SJSA1 (cell line): ENCODE measurements at regions not wholly inside any gene's neighbourhood (a gene's known extent, or its start where the extent isn't known, plus 50 kb on each side); places are given as distances from the start of the nearest gene placed in this dataset.
"Not testable (repeated sequence)": the region's sequence is repeated elsewhere in the genome, so short reads cannot be mapped to it uniquely, and the experiment has no call there.

ENCODE experiments used
- DNase-seq, 2 experiments: peaks; one replicate each; pipeline ENCODE4 v3.0.0-alpha.2; 2015 to 2020; ENCODE audit warnings: low spot score in 2 of 2, low read depth in 1 of 2
- H3K27ac ChIP-seq: fragments of 250-450 bp; sonication (Bioruptor Pico); 2 replicates; pipeline ENCODE4 v1.5.1; 2020; ENCODE audit warnings: mild to moderate bottlenecking, moderate library complexity
- H3K27me3 ChIP-seq: fragments of 250-450 bp; sonication (Bioruptor Pico); replicated peaks from 2 replicates; pipeline ENCODE4 v1.5.1; 2020; ENCODE audit warnings: mild to moderate bottlenecking, moderate library complexity
- H3K36me3 ChIP-seq: fragments of 250-450 bp; sonication (Bioruptor Pico); 2 replicates; pipeline ENCODE4 v1.5.1; 2020; ENCODE audit warnings: mild to moderate bottlenecking
- H3K4me1 ChIP-seq: fragments of 250-450 bp; sonication (Bioruptor Pico); replicated peaks from 2 replicates; pipeline ENCODE4 v1.6.1; 2021; ENCODE audit warnings: mild to moderate bottlenecking
- H3K4me3 ChIP-seq: fragments of 250-450 bp; sonication (Bioruptor Pico); 2 replicates; pipeline ENCODE4 v1.5.1; 2020; ENCODE audit warnings: mild to moderate bottlenecking
- H3K9me3 ChIP-seq: fragments of 250-450 bp; sonication (Bioruptor Pico); replicated peaks from 2 replicates; pipeline ENCODE4 v1.5.1; 2020; ENCODE audit warnings: mild to moderate bottlenecking

GRCh38 chr2:52501715-52502475 lies 1265.7 kb upstream of the CHAC2 start:
- Histone ChIP-seq H3K4me1 (no peaks in the 10 kb centered on the region), H3K36me3 (no peaks in the 10 kb centered on the region), H3K9me3 (no peaks in the 10 kb centered on the region; the same call in 1 of the 2 replicates), H3K27ac (no peak overlapping the region), H3K27me3 (no peaks in the 10 kb centered on the region), H3K4me3 (no peak overlapping the region)
- DNase-seq, result no peak

- Histone ChIP-seq H3K4me3 (no peak overlapping the region), H3K9me3 (no peaks in the 10 kb centered on the region; the same call in 1 of the 2 replicates), H3K27ac (no peak overlapping the region), H3K4me1 (no peaks in the 10 kb centered on the region), H3K27me3 (no peaks in the 10 kb centered on the region), H3K36me3 (no peaks in the 10 kb centered on the region)
- no peak for DNase-seq
Measured at GRCh38 chr2:52500561-52500960, 1267.0 kb upstream of the CHAC2 start.

DNA sequence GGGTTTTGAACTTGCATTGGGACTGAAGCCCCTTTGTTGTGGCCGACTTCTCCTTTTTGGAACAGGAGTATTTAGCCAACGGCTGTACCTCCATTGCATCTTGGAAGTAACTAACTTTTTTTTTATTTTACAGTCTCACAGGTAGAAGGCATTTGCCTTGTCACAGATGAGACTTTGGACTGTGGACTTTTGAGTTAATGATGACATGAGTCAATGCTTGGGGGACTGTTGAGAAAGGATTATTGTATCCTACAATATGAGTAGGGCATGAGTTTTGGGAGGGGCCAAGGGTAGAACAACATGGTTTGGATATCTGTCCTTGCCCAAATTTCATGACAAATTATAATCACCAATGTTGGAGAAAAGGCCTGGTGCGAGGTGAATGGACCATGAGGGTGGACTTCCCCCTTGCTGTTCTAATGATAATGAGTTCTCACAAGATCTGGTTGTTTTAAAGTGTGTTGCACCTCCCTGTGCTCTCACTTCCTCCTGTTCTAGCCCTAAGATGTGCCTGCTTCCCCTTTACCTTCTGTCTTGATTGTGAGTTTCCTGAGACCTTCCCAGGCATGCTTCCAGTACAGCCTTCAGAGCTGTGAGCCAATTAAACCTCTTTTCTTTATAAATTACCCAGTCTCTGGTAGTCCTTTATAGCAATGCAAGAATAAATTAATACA lies 1269.4 kb upstream of the CHAC2 start:
- no peak for DNase-seq
- Histone ChIP-seq H3K4me3 (no peak overlapping the region), H3K27ac (no peak overlapping the region)

DNA sequence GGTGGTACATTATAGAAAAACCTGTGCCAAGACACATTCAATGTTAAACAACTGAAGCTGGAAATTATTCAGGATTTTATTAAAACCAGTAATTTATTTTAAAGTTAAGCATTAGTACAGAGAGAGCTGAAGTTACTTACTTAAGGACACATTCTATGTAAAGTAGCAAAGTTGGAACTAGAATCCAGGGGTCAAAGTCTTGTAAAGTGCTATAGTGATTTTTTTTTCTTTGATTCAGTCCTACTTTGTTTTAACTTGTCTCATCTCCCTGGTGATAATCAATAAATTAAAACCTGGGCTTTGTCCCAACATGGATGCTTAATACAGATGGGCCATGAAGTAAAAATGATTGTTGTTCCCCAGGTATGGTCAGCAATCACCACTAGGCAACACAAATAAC lies 1271.8 kb upstream of the CHAC2 start:
- H3K36me3 ChIP-seq, result no peaks in the 10 kb centered on the region
- no peak overlapping the region for H3K4me3 ChIP-seq
- H3K4me1 ChIP-seq, result no peaks in the 10 kb centered on the region
- DNase-seq, result no peak
- H3K27ac ChIP-seq, result no peak overlapping the region
- no peaks in the 10 kb centered on the region; the same call in 1 of the 2 replicates for H3K9me3 ChIP-seq
- H3K27me3 ChIP-seq, result no peaks in the 10 kb centered on the region

More for the DNA sequence above, 1269.4 kb upstream of the CHAC2 start:
- Histone ChIP-seq H3K4me1 (no peaks in the 10 kb centered on the region), H3K27me3 (no peaks in the 10 kb centered on the region), H3K9me3 (no peaks in the 10 kb centered on the region; the same call in 1 of the 2 replicates), H3K36me3 (no peaks in the 10 kb centered on the region)

- Histone ChIP-seq H3K9me3 (no peaks in the 10 kb centered on the region; the same call in 1 of the 2 replicates), H3K27ac (no peak overlapping the region), H3K36me3 (no peaks in the 10 kb centered on the region), H3K27me3 (no peaks in the 10 kb centered on the region), H3K4me1 (no peaks in the 10 kb centered on the region; the same call in 1 of the 2 replicates), H3K4me3 (no peak overlapping the region)
- DNase-seq, result no peak
Measured at GRCh38 chr2:52477166-52477565, 1290.4 kb upstream of the CHAC2 start.

GRCh38 chr2:52475590-52475989 lies 1292.0 kb upstream of the CHAC2 start:
- no peaks in the 10 kb centered on the region; the same call in 1 of the 2 replicates for H3K4me1 ChIP-seq
- no peak for DNase-seq
- no peak overlapping the region for H3K27ac ChIP-seq
- H3K9me3 ChIP-seq, result no peaks in the 10 kb centered on the region; the same call in 1 of the 2 replicates
- no peak overlapping the region for H3K4me3 ChIP-seq
- H3K36me3 ChIP-seq, result no peaks in the 10 kb centered on the region
- no peaks in the 10 kb centered on the region for H3K27me3 ChIP-seq

DNA sequence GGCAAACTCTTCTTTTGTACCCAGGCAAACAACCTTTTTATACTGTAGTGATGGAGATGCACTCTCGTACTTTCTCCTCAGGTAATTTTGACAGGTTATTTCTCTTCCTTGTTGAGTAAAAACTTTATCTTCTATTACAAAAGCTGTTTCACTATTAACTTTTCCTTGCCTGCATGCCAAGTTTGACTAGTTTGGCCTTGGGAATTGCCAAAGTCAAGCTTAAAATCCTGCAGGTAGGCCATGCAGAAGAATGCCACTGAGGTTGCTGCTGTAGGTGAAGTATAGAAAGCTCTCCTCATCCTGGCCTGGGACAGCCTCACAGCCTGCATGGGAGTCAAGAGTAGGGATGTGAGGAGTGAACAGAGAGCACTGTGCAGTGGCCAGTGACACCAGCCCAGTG lies 1293.5 kb upstream of the CHAC2 start:
- Histone ChIP-seq H3K27me3 (no peaks in the 10 kb centered on the region), H3K4me3 (no peak overlapping the region), H3K36me3 (no peaks in the 10 kb centered on the region), H3K9me3 (no peaks in the 10 kb centered on the region; the same call in 1 of the 2 replicates), H3K4me1 (no peaks in the 10 kb centered on the region; the same call in 1 of the 2 replicates), H3K27ac (no peak overlapping the region)
- no peak for DNase-seq

DNA sequence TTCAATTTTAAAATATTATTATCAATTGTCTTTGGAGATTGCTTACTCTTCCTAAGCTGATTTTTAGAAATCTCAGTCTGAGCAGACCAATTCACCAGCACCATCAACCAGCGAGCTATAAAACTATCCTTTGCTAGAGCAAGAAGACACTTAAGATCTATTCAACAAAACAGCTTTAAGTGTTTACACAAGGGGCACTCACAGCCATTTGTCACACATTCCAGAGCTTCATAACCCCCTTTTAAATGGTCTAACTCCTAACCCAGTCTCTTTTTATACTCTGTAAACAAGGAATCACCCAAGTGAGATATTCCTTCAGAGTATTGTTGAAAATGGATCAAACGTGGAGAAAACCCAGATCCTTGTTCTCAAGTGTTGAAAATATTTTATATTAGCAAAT lies 1294.1 kb upstream of the CHAC2 start:
- no peaks in the 10 kb centered on the region; the same call in 1 of the 2 replicates for H3K9me3 ChIP-seq
- no peaks in the 10 kb centered on the region for H3K27me3 ChIP-seq
- no peaks in the 10 kb centered on the region; the same call in 1 of the 2 replicates for H3K4me1 ChIP-seq
- DNase-seq, result peak in 1 of 2 experiments; percentile 8
- H3K36me3 ChIP-seq, result no peaks in the 10 kb centered on the region
- no peak overlapping the region for H3K4me3 ChIP-seq
- H3K27ac ChIP-seq, result no peak overlapping the region

- not testable (repeated sequence) for DNase-seq, H3K9me3 ChIP-seq, H3K27ac ChIP-seq, H3K27me3 ChIP-seq, H3K4me3 ChIP-seq, H3K36me3 ChIP-seq, H3K4me1 ChIP-seq
Measured at GRCh38 chr2:52470457-52470856, 1297.1 kb upstream of the CHAC2 start.

- no peak overlapping the region for H3K4me3 ChIP-seq
- no peak for DNase-seq
- H3K36me3 ChIP-seq, result no peaks in the 10 kb centered on the region
- H3K4me1 ChIP-seq, result peaks cover 7% of the 10 kb centered on the region
- no peaks in the 10 kb centered on the region for H3K27me3 ChIP-seq
- no peak overlapping the region for H3K27ac ChIP-seq
- no peaks in the 10 kb centered on the region for H3K9me3 ChIP-seq
Measured at GRCh38 chr2:52467189-52467588, 1300.4 kb upstream of the CHAC2 start.

GRCh38 chr2:52465287-52465686 lies 1302.3 kb upstream of the CHAC2 start:
- Histone ChIP-seq H3K4me1 (peaks cover 7% of the 10 kb centered on the region), H3K36me3 (no peaks in the 10 kb centered on the region), H3K4me3 (no peak overlapping the region), H3K9me3 (no peaks in the 10 kb centered on the region), H3K27me3 (no peaks in the 10 kb centered on the region), H3K27ac (peak overlapping the region; percentile 30; the same call in 1 of the 2 replicates)
- peak in 1 of 2 experiments; percentile 69 for DNase-seq

DNA sequence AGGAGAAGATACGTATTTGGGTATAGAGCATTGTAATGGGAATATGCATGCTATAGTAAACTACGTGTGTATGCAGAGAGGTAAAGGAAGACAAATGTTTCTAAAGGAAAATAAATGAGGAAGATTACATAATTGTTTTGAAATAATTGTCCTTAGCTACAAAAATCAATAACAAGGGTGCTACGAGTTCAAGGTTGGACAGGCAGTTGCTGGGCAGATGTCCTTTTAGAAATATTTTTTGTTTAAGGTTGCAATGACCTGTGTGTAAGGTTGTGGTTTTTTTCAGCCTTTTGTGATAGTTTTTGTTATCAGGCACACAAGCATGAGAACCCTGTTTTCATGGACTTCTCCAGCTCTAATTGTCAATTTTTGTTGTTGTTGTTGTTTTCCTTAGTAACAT lies 1304.1 kb upstream of the CHAC2 start:
- H3K4me1 ChIP-seq, result peaks cover 7% of the 10 kb centered on the region
- no peak for DNase-seq
- H3K4me3 ChIP-seq, result no peak overlapping the region
- H3K27me3 ChIP-seq, result no peaks in the 10 kb centered on the region
- no peak overlapping the region for H3K27ac ChIP-seq
- H3K36me3 ChIP-seq, result no peaks in the 10 kb centered on the region
- H3K9me3 ChIP-seq, result no peaks in the 10 kb centered on the region

DNA sequence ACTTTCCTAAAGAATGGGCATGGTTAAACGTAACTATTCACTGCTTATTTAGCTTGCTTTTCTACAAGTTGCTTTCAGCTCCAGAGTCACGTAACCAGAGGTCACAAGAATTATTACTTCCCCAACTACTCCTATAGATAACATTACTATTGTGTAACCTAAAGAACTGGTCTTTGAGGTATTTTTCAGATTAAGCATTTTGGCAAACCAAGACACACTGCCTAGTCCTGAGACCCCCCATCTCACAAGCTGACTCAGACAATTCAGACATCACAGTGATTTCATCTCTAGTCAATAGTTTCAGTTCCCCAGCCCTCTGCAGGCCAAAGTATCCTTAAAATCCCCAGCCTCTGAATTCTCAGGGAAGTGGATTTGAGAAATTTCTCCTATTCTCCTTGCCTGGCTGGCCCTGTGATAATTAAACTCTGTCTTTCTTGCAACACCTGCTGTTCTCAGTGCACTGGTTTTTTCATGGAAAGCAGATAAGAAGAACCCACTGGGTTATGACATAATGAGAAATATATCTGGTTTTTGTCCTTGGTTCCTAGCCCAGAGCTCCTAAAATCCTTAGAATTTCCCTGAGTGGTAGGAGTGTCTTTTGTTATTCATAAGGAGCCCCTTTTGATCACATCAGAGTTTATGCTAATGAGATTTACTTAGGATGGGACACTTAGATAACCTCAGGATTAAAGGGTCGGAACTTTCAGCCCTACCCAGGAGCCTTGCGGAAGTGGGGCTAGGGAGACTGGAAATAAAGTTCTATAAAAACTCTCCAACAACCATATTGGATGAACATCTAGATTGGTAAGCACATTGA lies 1310.8 kb upstream of the CHAC2 start:
- H3K36me3 ChIP-seq, result no peaks in the 10 kb centered on the region
- no peak overlapping the region for H3K27ac ChIP-seq
- H3K4me3 ChIP-seq, result no peak overlapping the region
- no peaks in the 10 kb centered on the region for H3K27me3 ChIP-seq
- H3K4me1 ChIP-seq, result no peaks in the 10 kb centered on the region
- no peaks in the 10 kb centered on the region for H3K9me3 ChIP-seq
- DNase-seq, result no peak
